Naive B cell (primary cell): ENCODE measurements at regions not wholly inside any gene's neighbourhood (a gene's known extent, or its start where the extent isn't known, plus 50 kb on each side); places are given as distances from the start of the nearest gene placed in this dataset.
A peak's percentile ranks its signal among the peaks of the same experiment; 100 is the strongest.

Source experiments
- ATAC-seq, 2 donors: fragments of 150-1000 bp; cut with Tn5 transposase; 2 replicates each; pipeline ENCODE4 v1.10.0; 2021; ENCODE audit warnings: low read depth in 2 of 2, mild to moderate bottlenecking in 2 of 2, moderate library complexity in 2 of 2
- DNase-seq: peaks from one replicate; pipeline ENCODE4 v3.0.0; 2022
- H3K27ac Mint-ChIP-seq, 6 donors: one replicate each; pipeline ENCODE4 v1.8.0; 2020 to 2022; ENCODE audit warnings: mild to moderate bottlenecking in 6 of 6, mixed read lengths in 6 of 6, moderate library complexity in 5 of 6, inconsistent platforms in 2 of 6
- H3K27me3 Mint-ChIP-seq, 3 donors: one replicate each; pipeline ENCODE4 v1.8.0; 2021 to 2022; ENCODE audit warnings: mixed read lengths in 3 of 3, mild to moderate bottlenecking in 1 of 3
- H3K36me3 Mint-ChIP-seq, 2 donors: one replicate each; pipeline ENCODE4 v1.8.0; 2020 to 2022; ENCODE audit warnings: mixed read lengths in 2 of 2, inconsistent platforms in 1 of 2, mild to moderate bottlenecking in 1 of 2
- H3K4me1 Mint-ChIP-seq, 3 donors: one replicate each; pipeline ENCODE4 v1.8.0; 2020 to 2022; ENCODE audit warnings: mixed read lengths in 3 of 3, inconsistent platforms in 1 of 3, mild to moderate bottlenecking in 1 of 3, moderate library complexity in 1 of 3
- H3K4me3 Mint-ChIP-seq, 8 donors: one replicate each; pipeline ENCODE4 v1.8.0; 2020 to 2022; ENCODE audit warnings: mild to moderate bottlenecking in 8 of 8, mixed read lengths in 8 of 8, moderate library complexity in 8 of 8, inconsistent platforms in 2 of 8
- H3K9me3 Mint-ChIP-seq, 7 donors: one replicate each; pipeline ENCODE4 v1.8.0; 2020 to 2022; ENCODE audit warnings: mixed read lengths in 7 of 7, mild to moderate bottlenecking in 5 of 7, inconsistent platforms in 2 of 7, moderate library complexity in 1 of 7

- Mint-ChIP-seq H3K9me3 (peaks cover 0 to 4% (median 2%) of the 10 kb centered on the region in 7 donors), H3K27ac (no peak overlapping the region), H3K4me1 (no peaks in the 10 kb centered on the region), H3K36me3 (peaks cover 4 to 7% of the 10 kb centered on the region in 2 donors), H3K27me3 (no peaks in the 10 kb centered on the region), H3K4me3 (peak overlapping the region in 1 of 8 donors; percentile 42)
- no peak for ATAC-seq
- no peak for DNase-seq
These were observed 184.6 kb downstream of the RHOU start for GRCh38 chr1:228919914-228920313.

GRCh38 chr1:228920831-228921230, 185.6 kb downstream of the RHOU start:
- ATAC-seq (no peak), DNase-seq (no peak)
- peaks cover 4 to 5% of the 10 kb centered on the region in 2 donors for H3K36me3 Mint-ChIP-seq
- H3K4me3 Mint-ChIP-seq, result no peak overlapping the region
- H3K4me1 Mint-ChIP-seq, result no peaks in the 10 kb centered on the region
- H3K9me3 Mint-ChIP-seq, result peaks cover 0 to 4% (median 2%) of the 10 kb centered on the region in 7 donors
- no peak overlapping the region for H3K27ac Mint-ChIP-seq
- no peaks in the 10 kb centered on the region for H3K27me3 Mint-ChIP-seq

- ATAC-seq (no peak), DNase-seq (no peak)
- no peak overlapping the region for H3K4me3 Mint-ChIP-seq
- no peak overlapping the region for H3K27ac Mint-ChIP-seq
- no peaks in the 10 kb centered on the region for H3K27me3 Mint-ChIP-seq
- H3K4me1 Mint-ChIP-seq, result no peaks in the 10 kb centered on the region
- peaks cover 0 to 4% (median 0%) of the 10 kb centered on the region in 7 donors for H3K9me3 Mint-ChIP-seq
- no peaks in the 10 kb centered on the region for H3K36me3 Mint-ChIP-seq
These were observed 186.2 kb downstream of the RHOU start for GRCh38 chr1:228921481-228921880.

GRCh38 chr1:228922722-228923376, 187.6 kb downstream of the RHOU start:
- no peaks in the 10 kb centered on the region for H3K36me3 Mint-ChIP-seq
- DNase-seq (no peak), ATAC-seq (no peak)
- H3K4me3 Mint-ChIP-seq, result no peak overlapping the region
- H3K4me1 Mint-ChIP-seq, result no peaks in the 10 kb centered on the region
- H3K27me3 Mint-ChIP-seq, result peaks cover 0 to 8% (median 0%) of the 10 kb centered on the region in 3 donors
- H3K27ac Mint-ChIP-seq, result no peak overlapping the region
- H3K9me3 Mint-ChIP-seq, result peaks cover 0 to 4% (median 0%) of the 10 kb centered on the region in 7 donors

- DNase-seq (no peak), ATAC-seq (no peak)
- no peak overlapping the region for H3K27ac Mint-ChIP-seq
- H3K36me3 Mint-ChIP-seq, result no peaks in the 10 kb centered on the region
- H3K4me3 Mint-ChIP-seq, result no peak overlapping the region
- H3K4me1 Mint-ChIP-seq, result no peaks in the 10 kb centered on the region
- H3K9me3 Mint-ChIP-seq, result peaks cover 0 to 7% (median 4%) of the 10 kb centered on the region in 7 donors
- H3K27me3 Mint-ChIP-seq, result peaks cover 0 to 13% (median 0%) of the 10 kb centered on the region in 3 donors
These were observed 188.9 kb downstream of the RHOU start for GRCh38 chr1:228923973-228924686.

- Mint-ChIP-seq H3K4me3 (no peak overlapping the region), H3K36me3 (no peaks in the 10 kb centered on the region), H3K27ac (no peak overlapping the region), H3K27me3 (peaks cover 0 to 13% (median 0%) of the 10 kb centered on the region in 3 donors), H3K4me1 (no peaks in the 10 kb centered on the region), H3K9me3 (peaks cover 3 to 20% (median 11%) of the 10 kb centered on the region in 7 donors)
- ATAC-seq, result no peak
- DNase-seq, result no peak
These were observed 190.4 kb downstream of the RHOU start for GRCh38 chr1:228925691-228926090.

GRCh38 chr1:228927421-228927820, 192.1 kb downstream of the RHOU start:
- H3K9me3 Mint-ChIP-seq, result peaks cover 3 to 21% (median 11%) of the 10 kb centered on the region in 7 donors
- no peak overlapping the region for H3K4me3 Mint-ChIP-seq
- H3K27ac Mint-ChIP-seq, result peak overlapping the region in 1 of 6 donors; percentile 38
- no peaks in the 10 kb centered on the region for H3K4me1 Mint-ChIP-seq
- ATAC-seq (no peak), DNase-seq (no peak)
- H3K36me3 Mint-ChIP-seq, result no peaks in the 10 kb centered on the region
- peaks cover 0 to 13% (median 4%) of the 10 kb centered on the region in 3 donors for H3K27me3 Mint-ChIP-seq

GRCh38 chr1:228927946-228928898, 192.9 kb downstream of the RHOU start:
- Mint-ChIP-seq H3K27me3 (peaks cover 0 to 13% (median 4%) of the 10 kb centered on the region in 3 donors), H3K9me3 (peaks cover 3 to 21% (median 11%) of the 10 kb centered on the region in 7 donors), H3K4me3 (no peak overlapping the region), H3K4me1 (no peaks in the 10 kb centered on the region), H3K27ac (peak overlapping the region in 1 of 6 donors; percentile 63), H3K36me3 (no peaks in the 10 kb centered on the region)
- DNase-seq, result no peak
- ATAC-seq, result no peak

- Mint-ChIP-seq H3K27ac (no peak overlapping the region), H3K9me3 (peaks cover 3 to 21% (median 11%) of the 10 kb centered on the region in 7 donors), H3K4me3 (no peak overlapping the region), H3K4me1 (no peaks in the 10 kb centered on the region), H3K36me3 (no peaks in the 10 kb centered on the region), H3K27me3 (peaks cover 4 to 20% (median 6%) of the 10 kb centered on the region in 3 donors)
- ATAC-seq (no peak), DNase-seq (no peak)
These were observed 194.3 kb downstream of the RHOU start for GRCh38 chr1:228929476-228930027.

GRCh38 chr1:228930479-228930957, 195.2 kb downstream of the RHOU start:
- Mint-ChIP-seq H3K27ac (no peak overlapping the region), H3K9me3 (peaks cover 3 to 21% (median 11%) of the 10 kb centered on the region in 7 donors), H3K27me3 (peaks cover 4 to 20% (median 6%) of the 10 kb centered on the region in 3 donors), H3K36me3 (no peaks in the 10 kb centered on the region), H3K4me1 (no peaks in the 10 kb centered on the region), H3K4me3 (no peak overlapping the region)
- ATAC-seq (no peak), DNase-seq (no peak)

- no peak for DNase-seq
- Mint-ChIP-seq H3K36me3 (no peaks in the 10 kb centered on the region), H3K4me1 (peaks cover 4 to 8% (median 7%) of the 10 kb centered on the region in 3 donors), H3K27me3 (peaks cover 4 to 6% (median 6%) of the 10 kb centered on the region in 3 donors), H3K27ac (peak overlapping the region in 1 of 6 donors; percentile 15), H3K9me3 (peaks cover 3 to 18% (median 8%) of the 10 kb centered on the region in 7 donors), H3K4me3 (no peak overlapping the region)
- ATAC-seq, result no peak
These were observed 198.5 kb downstream of the RHOU start for GRCh38 chr1:228933753-228934152.

GRCh38 chr1:228935198-228935663, 200.0 kb downstream of the RHOU start:
- Mint-ChIP-seq H3K27ac (no peak overlapping the region), H3K4me3 (peak overlapping the region in 1 of 8 donors; percentile 10), H3K27me3 (peaks cover 4 to 6% (median 6%) of the 10 kb centered on the region in 3 donors), H3K9me3 (peaks cover 0 to 5% (median 0%) of the 10 kb centered on the region in 7 donors), H3K4me1 (peaks cover 4 to 8% (median 7%) of the 10 kb centered on the region in 3 donors), H3K36me3 (no peaks in the 10 kb centered on the region)
- no peak for ATAC-seq
- DNase-seq, result no peak
